H9 (cell line): ENCODE measurements at regions not wholly inside any gene's neighbourhood (a gene's known extent, or its start where the extent isn't known, plus 50 kb on each side); places are given as distances from the start of the nearest gene placed in this dataset.

Experiments
- DNase-seq: peaks from one replicate; pipeline ENCODE4 v3.0.0-alpha.2; 2017
- H2AFZ ChIP-seq: one replicate; pipeline ENCODE4 v1.6.1; 2013; ENCODE audit warnings: mild to moderate bottlenecking, low read length, control low read depth, moderate library complexity
- H2AK5ac ChIP-seq: 2 replicates; pipeline ENCODE4 v1.6.1; 2013; ENCODE audit warnings: low read length, control low read depth, mixed read lengths; ENCODE audit not compliant: insufficient read length
- H2BK120ac ChIP-seq: one replicate; pipeline ENCODE4 v1.6.1; 2013; ENCODE audit warnings: low read depth, mild to moderate bottlenecking, low read length, control low read depth, inconsistent platforms; ENCODE audit not compliant: poor library complexity, severe bottlenecking
- H2BK12ac ChIP-seq: 2 replicates; pipeline ENCODE4 v1.6.1; 2013; ENCODE audit warnings: low read length, control low read depth, mixed read lengths, low read depth; ENCODE audit not compliant: insufficient read length
- H2BK15ac ChIP-seq: 2 replicates; pipeline ENCODE4 v1.6.1; 2013; ENCODE audit warnings: low read depth, low read length, control low read depth
- H2BK20ac ChIP-seq: one replicate; pipeline ENCODE4 v1.6.1; 2013; ENCODE audit warnings: low read depth, mild to moderate bottlenecking, low read length, control low read depth, inconsistent platforms; ENCODE audit not compliant: poor library complexity, severe bottlenecking
- H2BK5ac ChIP-seq: 2 replicates; pipeline ENCODE4 v1.6.1; 2013; ENCODE audit warnings: low read length, control low read depth, mixed read lengths; ENCODE audit not compliant: insufficient read length
- H3K14ac ChIP-seq: 2 replicates; pipeline ENCODE4 v1.6.1; 2013; ENCODE audit warnings: low read length, control low read depth; ENCODE audit not compliant: insufficient read depth
- H3K18ac ChIP-seq: 2 replicates; pipeline ENCODE4 v1.6.1; 2013; ENCODE audit warnings: low read depth, mild to moderate bottlenecking, mixed read lengths, low read length, control low read depth; ENCODE audit not compliant: insufficient read length
- H3K23ac ChIP-seq: 2 replicates; pipeline ENCODE4 v1.6.1; 2013; ENCODE audit warnings: low read length, control low read depth, mixed read lengths, low read depth; ENCODE audit not compliant: insufficient read length
- H3K23me2 ChIP-seq: 2 replicates; pipeline ENCODE4 v1.6.1; 2013; ENCODE audit warnings: low read depth, mild to moderate bottlenecking, mixed read lengths, low read length, control low read depth; ENCODE audit not compliant: insufficient read length, poor library complexity, severe bottlenecking
- H3K27ac ChIP-seq: 2 replicates; pipeline ENCODE4 v1.5.1; 2013; ENCODE audit warnings: low read length, control low read depth, mixed read lengths, low read depth; ENCODE audit not compliant: insufficient read length
- H3K27me3 ChIP-seq: 2 replicates; pipeline ENCODE4 v1.6.1; 2013; ENCODE audit warnings: low read length, control low read depth, inconsistent platforms; ENCODE audit not compliant: insufficient read depth
- H3K4ac ChIP-seq: 2 replicates; pipeline ENCODE4 v1.6.1; 2013; ENCODE audit warnings: low read depth, mild to moderate bottlenecking, control low read depth, inconsistent platforms, low read length, moderate library complexity
- H3K4me1 ChIP-seq: 2 replicates; pipeline ENCODE4 v1.6.1; 2013; ENCODE audit warnings: low read length, control low read depth, inconsistent platforms; ENCODE audit not compliant: insufficient read depth
- H3K4me2 ChIP-seq: 2 replicates; pipeline ENCODE4 v1.6.1; 2013; ENCODE audit warnings: low read length, control low read depth, mixed read lengths; ENCODE audit not compliant: insufficient read length, insufficient read depth
- H3K56ac ChIP-seq: 2 replicates; pipeline ENCODE4 v1.6.1; 2013; ENCODE audit warnings: low read depth, mild to moderate bottlenecking, mixed read lengths, low read length, control low read depth; ENCODE audit not compliant: insufficient read length
- H3K79me1 ChIP-seq: 2 replicates; pipeline ENCODE4 v1.6.1; 2013; ENCODE audit warnings: low read depth, mild to moderate bottlenecking, moderate library complexity, low read length, control low read depth, inconsistent platforms; ENCODE audit not compliant: insufficient read depth, poor library complexity, severe bottlenecking
- H3K79me2 ChIP-seq: 2 replicates; pipeline ENCODE4 v1.6.1; 2013; ENCODE audit warnings: low read length, control low read depth, inconsistent platforms; ENCODE audit not compliant: insufficient read depth
- H3K9ac ChIP-seq: 2 replicates; pipeline ENCODE4 v1.6.1; 2013; ENCODE audit warnings: low read length, control low read depth, mixed read lengths; ENCODE audit not compliant: insufficient read length; ENCODE audit errors: extremely low read depth
- H3K9me3 ChIP-seq: one replicate; pipeline ENCODE4 v1.6.1; 2013; ENCODE audit warnings: low read depth, low read length, inconsistent platforms; ENCODE audit not compliant: control insufficient read depth
- H3T11ph ChIP-seq: one replicate; pipeline ENCODE4 v1.6.1; 2013; ENCODE audit warnings: mild to moderate bottlenecking, low read length, control low read depth, inconsistent platforms
- H4K20me1 ChIP-seq: one replicate; pipeline ENCODE4 v1.6.1; 2013; ENCODE audit not compliant: control insufficient read depth, insufficient read length, insufficient read depth
- H4K5ac ChIP-seq: 2 replicates; pipeline ENCODE4 v1.6.1; 2013; ENCODE audit warnings: low read depth, mild to moderate bottlenecking, mixed read lengths, low read length, control low read depth; ENCODE audit not compliant: insufficient read length
- H4K8ac ChIP-seq: replicated peaks from 2 replicates; pipeline ENCODE4 v1.6.1; 2013; ENCODE audit warnings: low read length, control low read depth, mixed read lengths, low read depth; ENCODE audit not compliant: insufficient read length
- H4K91ac ChIP-seq: 2 replicates; pipeline ENCODE4 v1.6.1; 2013; ENCODE audit warnings: low read depth, mild to moderate bottlenecking, moderate library complexity, mixed read lengths, low read length, control low read depth; ENCODE audit not compliant: insufficient read length
- H3K27ac Mint-ChIP-seq, 3 experiments: 2 replicates in 2 of 3; 3 replicates in 1 of 3; pipeline ENCODE4 v1.8.0; 2020 to 2021; ENCODE audit warnings: mixed read lengths in 3 of 3, mild to moderate bottlenecking in 1 of 3, moderate library complexity in 1 of 3
- H3K27me3 Mint-ChIP-seq: 2 replicates; pipeline ENCODE4 v1.8.0; 2021; ENCODE audit warnings: low read depth, mild to moderate bottlenecking, moderate library complexity, mixed read lengths
- H3K36me3 Mint-ChIP-seq, 3 experiments: 2 replicates in 2 of 3; 3 replicates in 1 of 3; pipeline ENCODE4 v1.8.0; 2020 to 2021; ENCODE audit warnings: low read depth in 3 of 3, mixed read lengths in 3 of 3; ENCODE audit not compliant: insufficient read depth in 1 of 3
- H3K4me1 Mint-ChIP-seq, 2 experiments: 2 replicates each; pipeline ENCODE4 v1.8.0; 2020; ENCODE audit warnings: mixed read lengths in 2 of 2
- H3K4me3 Mint-ChIP-seq, 2 experiments: 2 replicates in 1 of 2; 3 replicates in 1 of 2; pipeline ENCODE4 v1.8.0; 2020 to 2021; ENCODE audit warnings: mild to moderate bottlenecking in 2 of 2, mixed read lengths in 2 of 2, moderate library complexity in 1 of 2
- H3K9me3 Mint-ChIP-seq, 2 experiments: 2 replicates in 1 of 2; 3 replicates in 1 of 2; pipeline ENCODE4 v1.8.0; 2020; ENCODE audit warnings: mild to moderate bottlenecking in 2 of 2, mixed read lengths in 2 of 2, moderate library complexity in 1 of 2
- CTCF ChIP-seq: fragments of 200-600 bp; sonication (generic); conservative IDR thresholded peaks from 3 replicates; pipeline ENCODE4 v1.8.0; 2021; ENCODE audit warnings: antibody characterized with exemption, mild to moderate bottlenecking
- WGBS: extraction: QIAGEN DNeasy Blood & Tissue Kit; methylation state at CpG from one replicate; pipeline ENCODE4 v1.1.7; 2013; ENCODE audit warnings: missing lambda C conversion rate, low lambda C conversion rate, mixed read lengths; ENCODE audit not compliant: insufficient read length; ENCODE audit errors: extremely low coverage; 5-methylcytosine and 5-hydroxymethylcytosine counted together

DNA sequence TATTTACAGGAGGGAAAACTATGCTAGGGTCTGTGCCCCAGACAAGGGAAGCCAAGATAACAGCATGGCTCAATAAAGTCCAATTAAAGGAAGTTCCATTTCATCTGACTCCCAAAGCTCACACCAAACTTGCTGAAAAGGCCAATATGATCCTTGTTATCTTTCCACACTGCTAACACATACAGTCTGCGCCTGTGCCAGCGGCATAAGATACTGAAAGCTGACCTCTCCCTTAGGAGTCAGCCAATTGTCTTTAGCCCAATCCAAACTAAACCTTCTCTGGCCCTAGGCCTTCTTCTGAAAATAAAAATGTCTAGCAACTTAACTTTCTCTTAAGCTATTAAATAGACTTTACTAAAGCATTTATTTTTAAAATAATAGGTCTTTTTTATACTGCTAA lies 179.0 kb upstream of the PLD5 start:
- Histone ChIP-seq H2BK12ac (no peak overlapping the region), H3K79me1 (no peaks in the 10 kb centered on the region), H3K4me2 (no peak overlapping the region), H4K20me1 (no peaks in the 10 kb centered on the region), H4K5ac (no peak overlapping the region), H3K27me3 (no peaks in the 10 kb centered on the region), H2BK120ac (no peak overlapping the region), H4K91ac (no peak overlapping the region), H3K56ac (no peak overlapping the region), H3K79me2 (no peaks in the 10 kb centered on the region), H2BK20ac (no peak overlapping the region), H4K8ac (no peak overlapping the region), H3K4ac (no peak overlapping the region), H2BK5ac (no peak overlapping the region), H2AK5ac (no peak overlapping the region), H2BK15ac (no peak overlapping the region), H3K9me3 (no peaks in the 10 kb centered on the region), H3T11ph (no peak overlapping the region), H3K4me1 (no peaks in the 10 kb centered on the region), H3K27ac (no peak overlapping the region), H3K9ac (no peak overlapping the region), H3K18ac (no peak overlapping the region), H3K23ac (no peak overlapping the region), H3K23me2 (no peaks in the 10 kb centered on the region), H3K14ac (no peak overlapping the region), H2AFZ (no peak overlapping the region)
- H3K4me3 Mint-ChIP-seq: no peak overlapping the region
- DNase-seq: no peak
- no peak overlapping the region for H3K27ac Mint-ChIP-seq
- no peaks in the 10 kb centered on the region for H3K36me3 Mint-ChIP-seq
- peaks cover 0 to 1% of the 10 kb centered on the region in 2 experiments; a peak in 2 of 4 replicates for H3K4me1 Mint-ChIP-seq
- H3K9me3 Mint-ChIP-seq: no peaks in the 10 kb centered on the region
- no CpG with 5 or more reads among the region's 2 CpGs for WGBS
- TF ChIP-seq CTCF: no peak
- H3K27me3 Mint-ChIP-seq: no peaks in the 10 kb centered on the region; the same call in 1 of the 2 replicates
